ENCODE measurements at regions not wholly inside any gene's neighbourhood (a gene's known extent, or its start where the extent isn't known, plus 50 kb on each side); places are given as distances from the start of the nearest gene placed in this dataset.
"Not testable (repeated sequence)": the region's sequence is repeated elsewhere in the genome, so short reads cannot be mapped to it uniquely, and the experiment has no call there.

DNA sequence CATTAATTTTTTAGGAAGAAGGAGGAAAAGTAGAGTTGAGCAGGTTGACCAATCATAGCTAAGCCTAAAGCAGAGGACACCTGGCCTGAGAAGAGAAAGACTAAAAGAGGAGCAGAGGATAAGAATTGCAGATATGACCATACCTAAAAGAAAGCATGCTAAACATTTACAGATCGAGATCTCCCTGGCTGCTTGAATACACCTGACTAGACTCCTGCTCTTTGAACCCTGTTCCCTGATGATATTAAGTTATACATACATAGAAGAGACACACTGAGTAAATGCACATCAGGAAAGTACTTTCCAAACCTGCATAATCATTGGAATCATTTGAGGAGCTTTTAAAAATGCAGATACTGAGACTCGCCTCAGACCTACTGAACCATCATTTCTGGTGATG lies 232.3 kb upstream of the ELL2 start:
- no peak for DNase-seq (ENCODE audit: unreplicated experiment)
- H3K4me1 Mint-ChIP-seq (ENCODE audit: insufficient read depth, unreplicated experiment) = no peaks in the 10 kb centered on the region
- no peak overlapping the region for H3K27ac Mint-ChIP-seq (ENCODE audit: low read depth, unreplicated experiment)
- TF ChIP-seq, protein P1, sequence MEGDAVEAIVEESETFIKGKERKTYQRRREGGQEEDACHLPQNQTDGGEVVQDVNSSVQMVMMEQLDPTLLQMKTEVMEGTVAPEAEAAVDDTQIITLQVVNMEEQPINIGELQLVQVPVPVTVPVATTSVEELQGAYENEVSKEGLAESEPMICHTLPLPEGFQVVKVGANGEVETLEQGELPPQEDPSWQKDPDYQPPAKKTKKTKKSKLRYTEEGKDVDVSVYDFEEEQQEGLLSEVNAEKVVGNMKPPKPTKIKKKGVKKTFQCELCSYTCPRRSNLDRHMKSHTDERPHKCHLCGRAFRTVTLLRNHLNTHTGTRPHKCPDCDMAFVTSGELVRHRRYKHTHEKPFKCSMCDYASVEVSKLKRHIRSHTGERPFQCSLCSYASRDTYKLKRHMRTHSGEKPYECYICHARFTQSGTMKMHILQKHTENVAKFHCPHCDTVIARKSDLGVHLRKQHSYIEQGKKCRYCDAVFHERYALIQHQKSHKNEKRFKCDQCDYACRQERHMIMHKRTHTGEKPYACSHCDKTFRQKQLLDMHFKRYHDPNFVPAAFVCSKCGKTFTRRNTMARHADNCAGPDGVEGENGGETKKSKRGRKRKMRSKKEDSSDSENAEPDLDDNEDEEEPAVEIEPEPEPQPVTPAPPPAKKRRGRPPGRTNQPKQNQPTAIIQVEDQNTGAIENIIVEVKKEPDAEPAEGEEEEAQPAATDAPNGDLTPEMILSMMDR (IDR thresholded peaks at IDR 0.05; ENCODE audit: unreplicated experiment) = no peak
- ChIA-PET CTCF (no interaction called here), POLR2A (interaction anchor here (1.6 kb wide), 1 partner anchor 10 kb away, joined by 5 read pairs; no protein-coding TSS in a partner anchor)
- H3K27me3 Mint-ChIP-seq (ENCODE audit: insufficient read depth, unreplicated experiment) = no peaks in the 10 kb centered on the region
- no peak overlapping the region for H3K4me3 Mint-ChIP-seq (ENCODE audit: unreplicated experiment)
- no TSS peak for BruUV-seq (replicated peaks)
- peaks cover 6% of the 10 kb centered on the region for H3K36me3 Mint-ChIP-seq (ENCODE audit: insufficient read depth, unreplicated experiment)
- H3K9me3 Mint-ChIP-seq (ENCODE audit: unreplicated experiment) = peaks cover 7% of the 10 kb centered on the region
- intact Hi-C loops (cut with micrococcal nuclease) = no loop called here

DNA sequence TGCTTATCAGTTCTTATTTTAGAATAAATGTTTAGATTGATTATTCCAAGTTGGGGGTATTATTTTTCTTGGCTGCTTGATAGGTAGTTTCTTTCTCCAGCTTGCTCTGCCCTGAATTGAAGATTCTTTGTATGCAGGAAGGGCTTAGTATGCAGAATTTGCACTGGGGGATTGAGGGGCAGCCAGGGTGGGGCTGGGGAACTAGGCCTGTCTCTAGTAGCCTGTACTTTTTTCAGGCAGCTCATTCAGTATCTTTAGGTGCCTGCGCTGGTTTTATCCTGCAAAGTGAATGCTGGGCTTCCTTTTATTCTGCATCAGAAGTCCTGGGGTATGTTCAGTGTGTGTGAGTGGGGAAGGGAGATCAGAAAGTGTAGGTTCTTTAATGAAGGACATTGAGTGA lies 228.3 kb upstream of the ELL2 start:
- intact Hi-C loops (cut with micrococcal nuclease) = no loop called here
- POLR2A ChIA-PET = interaction anchor here (1.1 kb wide), 1 partner anchor 9 kb away, joined by 3 read pairs; no protein-coding TSS in a partner anchor
- TF ChIP-seq, protein P1 (IDR thresholded peaks at IDR 0.05; ENCODE audit: unreplicated experiment) = no peak
- CTCF ChIA-PET = interaction anchor here (0.8 kb wide), 1 partner anchor 9 kb away, joined by 3 read pairs; no protein-coding TSS in a partner anchor
- H3K27ac Mint-ChIP-seq (ENCODE audit: low read depth, unreplicated experiment) = no peak overlapping the region
- no peaks in the 10 kb centered on the region for H3K36me3 Mint-ChIP-seq (ENCODE audit: insufficient read depth, unreplicated experiment)
- no peak for DNase-seq (ENCODE audit: unreplicated experiment)
- H3K9me3 Mint-ChIP-seq (ENCODE audit: unreplicated experiment) = peaks cover 10% of the 10 kb centered on the region
- H3K4me3 Mint-ChIP-seq (ENCODE audit: unreplicated experiment) = no peak overlapping the region
- no TSS peak for BruUV-seq (replicated peaks)
- no peaks in the 10 kb centered on the region for H3K4me1 Mint-ChIP-seq (ENCODE audit: insufficient read depth, unreplicated experiment)
- H3K27me3 Mint-ChIP-seq (ENCODE audit: insufficient read depth, unreplicated experiment) = no peaks in the 10 kb centered on the region

DNA sequence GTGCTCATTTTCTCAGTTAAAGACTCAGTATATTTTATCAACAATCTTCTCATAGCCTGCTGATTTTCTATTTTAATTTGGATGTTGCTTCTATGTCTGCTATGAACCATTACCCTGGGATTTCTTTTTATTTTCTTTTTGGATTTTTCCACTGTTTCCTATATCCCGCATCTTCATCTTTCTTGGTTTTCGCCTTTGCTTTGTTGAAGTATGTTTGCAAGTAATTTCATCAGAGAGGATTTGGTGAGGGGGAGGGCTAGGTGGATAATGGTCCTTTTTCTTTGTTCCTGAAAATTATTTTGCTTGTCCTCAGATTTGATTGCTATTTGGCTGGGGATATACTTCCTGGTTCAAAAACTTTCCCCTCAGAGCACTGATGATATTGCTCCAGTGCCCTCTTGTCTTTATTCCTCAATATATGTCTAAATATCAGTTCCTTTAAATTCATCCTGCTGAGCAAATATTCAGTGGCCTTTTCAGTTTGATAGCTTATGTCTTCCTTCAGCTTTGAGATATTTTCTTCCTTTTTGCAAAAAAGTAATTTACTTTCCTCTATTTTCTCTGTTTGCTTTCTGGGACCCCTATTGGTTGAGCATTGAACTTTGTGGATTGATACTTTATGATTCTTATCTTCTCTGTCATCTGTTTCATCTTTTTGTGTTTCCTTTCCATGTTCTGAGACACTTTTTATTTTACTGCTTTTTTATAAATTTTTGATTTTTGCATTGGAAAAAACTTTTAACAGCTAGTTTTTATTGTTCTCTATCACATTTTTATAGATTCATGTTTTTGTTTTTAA lies 227.6 kb upstream of the ELL2 start:
- no TSS peak for BruUV-seq (replicated peaks)
- Mint-ChIP-seq H3K27me3 (ENCODE audit: insufficient read depth, unreplicated experiment) (no peaks in the 10 kb centered on the region), H3K27ac (ENCODE audit: low read depth, unreplicated experiment) (no peak overlapping the region), H3K4me3 (ENCODE audit: unreplicated experiment) (no peak overlapping the region), H3K9me3 (ENCODE audit: unreplicated experiment) (peaks cover 17% of the 10 kb centered on the region), H3K36me3 (ENCODE audit: insufficient read depth, unreplicated experiment) (no peaks in the 10 kb centered on the region), H3K4me1 (ENCODE audit: insufficient read depth, unreplicated experiment) (no peaks in the 10 kb centered on the region)
- ChIA-PET CTCF (interaction anchor here (0.6 to 0.8 kb wide), 2 partner anchors 9 to 96 kb away, joined by 3 to 5 read pairs; no protein-coding TSS in a partner anchor), POLR2A (interaction anchor here (1.1 kb wide), 1 partner anchor 8 kb away, joined by 3 read pairs; no protein-coding TSS in a partner anchor)
- intact Hi-C loops (cut with micrococcal nuclease) = no loop called here
- TF ChIP-seq, protein P1 (IDR thresholded peaks at IDR 0.05; ENCODE audit: unreplicated experiment) = no peak
- no peak for DNase-seq (ENCODE audit: unreplicated experiment)

DNA sequence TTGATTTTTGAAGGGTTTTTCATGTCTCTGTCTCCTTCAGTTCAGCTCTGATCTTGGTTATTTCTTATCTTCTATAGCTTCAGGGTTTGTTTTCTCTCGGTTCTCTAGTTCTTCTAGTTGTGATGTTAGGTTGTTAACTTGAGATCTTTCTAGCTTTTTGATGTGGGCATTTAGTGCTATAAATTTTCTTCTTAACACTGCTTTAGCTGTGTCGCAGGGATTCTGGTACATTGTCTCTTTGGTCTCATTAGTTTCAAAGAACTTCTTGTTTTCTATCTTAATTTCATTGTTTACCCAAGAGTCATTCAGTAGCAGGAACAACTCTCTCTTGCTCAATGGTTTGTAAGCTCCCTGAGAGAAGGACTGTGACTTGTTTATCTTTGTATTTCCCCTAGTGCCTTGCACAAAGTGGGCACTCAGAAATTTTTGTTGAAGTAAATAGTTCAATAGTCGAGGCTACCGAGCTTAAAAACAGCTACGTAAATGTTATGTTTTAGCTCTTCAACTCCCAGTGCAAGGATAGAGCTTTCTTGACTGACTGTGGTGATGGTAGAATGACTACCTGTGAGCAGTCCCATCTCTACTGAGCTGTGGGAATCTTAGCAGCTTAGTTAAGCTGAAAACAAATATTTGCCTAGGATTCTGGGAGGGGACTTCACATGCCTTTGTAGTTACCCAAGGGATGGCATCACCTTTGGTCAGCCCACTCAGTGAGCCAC lies 225.8 kb upstream of the ELL2 start:
- H3K4me3 Mint-ChIP-seq (ENCODE audit: unreplicated experiment) = no peak overlapping the region

DNA sequence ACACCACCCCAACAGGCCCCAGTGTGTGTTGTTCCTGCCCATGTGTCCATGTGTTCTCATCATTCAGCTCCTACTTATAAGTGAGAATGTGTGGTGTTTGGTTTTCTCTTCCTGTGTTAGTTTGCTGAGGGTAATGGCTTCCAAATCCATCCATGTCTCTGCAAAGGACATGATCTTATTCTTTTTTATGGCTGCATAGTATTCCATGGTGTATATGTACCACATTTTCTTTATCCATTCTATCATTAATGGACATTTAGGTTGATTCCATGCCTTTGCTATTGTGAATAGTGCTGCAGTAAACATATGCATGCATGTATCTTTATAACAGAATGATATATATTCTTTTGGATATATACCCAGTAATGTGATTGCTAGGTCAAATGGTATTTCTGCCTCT lies 222.9 kb upstream of the ELL2 start:
- BruUV-seq (replicated peaks); POLR2A ChIA-PET; DNase-seq (ENCODE audit: unreplicated experiment); H3K36me3 Mint-ChIP-seq (ENCODE audit: insufficient read depth, unreplicated experiment); H3K4me1 Mint-ChIP-seq (ENCODE audit: insufficient read depth, unreplicated experiment); H3K27ac Mint-ChIP-seq (ENCODE audit: low read depth, unreplicated experiment); H3K4me3 Mint-ChIP-seq (ENCODE audit: unreplicated experiment); CTCF ChIA-PET; intact Hi-C loops (cut with micrococcal nuclease); H3K27me3 Mint-ChIP-seq (ENCODE audit: insufficient read depth, unreplicated experiment): not testable (repeated sequence)
- peaks cover 21% of the 10 kb centered on the region for H3K9me3 Mint-ChIP-seq (ENCODE audit: unreplicated experiment)

More for the DNA sequence above, 225.8 kb upstream of the ELL2 start:
- intact Hi-C loops (cut with micrococcal nuclease) = no loop called here
- no TSS peak for BruUV-seq (replicated peaks)
- ChIA-PET POLR2A (interaction anchor here (0.7 kb wide), 1 partner anchor 682 kb away, joined by 3 read pairs; no protein-coding TSS in a partner anchor), CTCF (interaction anchor here (0.6 to 1.7 kb wide), 5 partner anchors 13 to 414 kb away, joined by 3 to 4 read pairs (median 3); no protein-coding TSS in a partner anchor)
- Mint-ChIP-seq H3K9me3 (ENCODE audit: unreplicated experiment) (peaks cover 18% of the 10 kb centered on the region), H3K4me1 (ENCODE audit: insufficient read depth, unreplicated experiment) (no peaks in the 10 kb centered on the region), H3K36me3 (ENCODE audit: insufficient read depth, unreplicated experiment) (no peaks in the 10 kb centered on the region), H3K27me3 (ENCODE audit: insufficient read depth, unreplicated experiment) (no peaks in the 10 kb centered on the region), H3K27ac (ENCODE audit: low read depth, unreplicated experiment) (no peak overlapping the region)
- TF ChIP-seq, protein P1 (IDR thresholded peaks at IDR 0.05; ENCODE audit: unreplicated experiment) = no peak
- no peak for DNase-seq (ENCODE audit: unreplicated experiment)

Data from MCF 10A (cell line).